Right lobe of liver (tissue), 4 donors: ENCODE measurements at regions not wholly inside any gene's neighbourhood (a gene's known extent, or its start where the extent isn't known, plus 50 kb on each side); places are given as distances from the start of the nearest gene placed in this dataset.

Source experiments
- CTCF ChIP-seq, 4 donors: fragments of 200-600 bp in 3 of 4; fragments of 450-650 bp in 1 of 4; IDR thresholded peaks; one replicate each; pipeline versions ENCODE4 v1.5.1 to v1.8.0; 2016 to 2022; ENCODE audit warnings: antibody characterized with exemption in 4 of 4, mild to moderate bottlenecking in 2 of 4
- POLR2A ChIP-seq: fragments of 450-650 bp; IDR thresholded peaks from one replicate; pipeline ENCODE4 v1.6.1; 2017; ENCODE audit warnings: antibody characterized with exemption, mild to moderate bottlenecking
- donor health status: DM: no; HTN: no; CAD: no.
- donor health status: DM: no; HTN: no; CAD: no.
- donor health status: DM: no; HTN: yes; CAD: no.

GRCh38 chr18:73674125-73674865 is 473.3 kb downstream of the FBXO15 start:
- TF ChIP-seq POLR2A = no peak
- TF ChIP-seq CTCF (IDR thresholded peaks at IDR 0.05) = no peak
